ENCODE measurements at regions not wholly inside any gene's neighbourhood (a gene's known extent, or its start where the extent isn't known, plus 50 kb on each side); places are given as distances from the start of the nearest gene placed in this dataset.

- TF ChIP-seq POLR2A (IDR thresholded peaks at IDR 0.05; ENCODE audit: low read depth, low read length) (no peak), POLR2AphosphoS5 (IDR thresholded peaks at IDR 0.05; ENCODE audit: low read depth, low read length) (no peak)
Measured at GRCh38 chr2:140027966-140028365, 1247.8 kb upstream of the NXPH2 start.

Measured in GM12891 (cell line).